IPS DF 4.7 (cell line): ENCODE measurements at regions not wholly inside any gene's neighbourhood (a gene's known extent, or its start where the extent isn't known, plus 50 kb on each side); places are given as distances from the start of the nearest gene placed in this dataset.

Experiments
- DNase-seq: peaks from one replicate; pipeline ENCODE4 v3.0.0-alpha.2; 2013; ENCODE audit warnings: low spot score; ENCODE audit errors: extremely low read depth

DNA sequence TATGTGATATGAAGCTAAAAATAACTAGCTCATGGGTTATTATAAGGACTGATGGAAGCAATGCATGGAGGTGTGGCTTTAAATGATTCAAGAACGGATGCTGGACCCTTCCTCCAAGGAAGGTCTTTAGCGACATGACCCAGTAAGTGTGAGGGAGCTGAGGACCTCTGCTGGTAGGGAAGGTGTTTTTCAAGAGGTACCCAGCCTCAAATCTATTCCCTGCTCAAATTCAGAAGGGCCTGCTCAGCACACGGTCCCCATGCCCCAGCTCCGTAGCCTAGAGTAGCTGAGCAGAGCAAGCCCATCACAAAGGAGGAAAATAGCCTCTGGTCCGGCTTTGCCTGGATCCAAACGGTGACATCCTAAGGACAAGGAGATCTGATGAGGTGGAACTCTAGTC is 266.2 kb upstream of the IGF1R start:
- peak; percentile 36 for DNase-seq

DNA sequence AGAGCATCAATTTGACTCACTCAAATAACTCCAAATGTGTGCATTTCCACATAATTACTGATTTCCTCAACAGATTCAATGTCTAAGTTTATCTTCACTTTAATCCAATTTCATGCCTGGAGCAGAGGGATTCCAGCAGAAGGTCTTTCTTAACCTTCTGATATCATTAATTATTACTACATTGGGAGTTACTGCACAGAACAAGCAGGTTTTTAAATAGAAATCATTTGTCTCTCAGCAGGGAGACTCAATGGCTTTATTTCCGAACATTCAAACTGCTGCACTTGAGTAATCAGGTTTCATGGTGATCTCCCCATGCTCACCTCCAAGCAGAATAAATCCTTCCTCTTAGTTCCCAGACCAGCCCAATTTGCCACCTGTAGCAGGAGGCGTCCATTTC is 264.8 kb upstream of the IGF1R start:
- DNase-seq: no peak

DNA sequence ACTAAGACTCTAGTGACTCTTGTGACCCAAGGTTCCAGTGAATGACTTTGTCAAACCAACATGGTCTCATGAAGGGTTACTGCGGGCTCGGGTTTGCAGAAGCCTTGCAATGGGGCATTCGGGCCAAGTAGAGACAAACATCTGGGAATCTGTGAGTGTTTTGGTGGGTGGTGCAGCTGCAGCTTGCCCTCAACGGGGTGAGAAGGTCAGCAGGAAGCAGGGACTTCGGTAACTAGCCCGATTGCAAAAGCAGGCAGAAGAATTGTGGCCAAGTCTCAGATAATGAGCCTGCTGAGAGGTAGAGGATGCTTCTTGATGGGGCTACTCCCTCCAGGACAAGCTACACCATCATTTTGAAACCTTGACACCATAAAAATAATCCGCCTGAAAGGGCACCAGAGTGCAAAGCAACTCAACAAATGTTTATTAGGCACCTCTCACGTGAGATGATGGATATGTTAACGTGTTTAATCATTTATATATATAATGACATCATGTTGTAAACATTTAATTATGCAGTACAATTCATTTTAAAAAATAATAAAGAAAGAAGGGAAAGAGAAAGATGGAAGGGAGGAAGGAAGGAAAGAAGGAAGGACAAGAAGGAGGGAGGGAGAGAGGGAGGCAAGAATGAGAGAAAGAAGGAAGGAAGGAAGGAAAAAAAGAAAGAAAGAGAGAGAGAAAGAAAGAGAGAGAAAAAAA is 263.9 kb upstream of the IGF1R start:
- no peak for DNase-seq

DNA sequence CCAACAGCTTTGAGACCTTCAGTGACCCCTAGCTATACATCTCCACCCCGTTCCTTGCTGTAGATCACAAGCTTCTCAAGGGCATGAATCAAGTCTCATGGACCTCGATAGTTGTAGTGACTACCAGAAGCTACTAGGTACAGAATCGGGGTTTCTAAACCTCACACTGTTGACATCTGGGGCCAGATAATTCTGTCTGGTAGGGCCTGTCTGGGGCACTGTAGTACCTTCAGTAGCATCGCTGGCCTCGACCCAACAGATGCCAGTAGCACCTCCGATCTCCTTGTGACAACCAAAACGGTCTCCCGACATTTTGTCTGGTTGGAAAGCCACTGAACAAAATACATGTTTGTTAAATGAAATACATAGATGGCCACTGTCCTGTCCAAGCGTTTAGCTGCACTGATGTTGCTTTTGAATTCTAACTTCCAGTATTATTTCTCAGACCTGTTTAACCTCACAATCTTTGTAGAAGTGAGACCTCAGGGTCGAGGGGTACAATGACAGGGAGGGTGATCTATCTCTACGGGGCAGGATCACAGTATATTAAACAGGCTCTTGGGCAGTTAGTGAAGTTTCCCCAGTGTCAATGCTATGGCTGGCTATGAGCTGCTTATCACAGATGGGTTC is 262.5 kb upstream of the IGF1R start:
- DNase-seq: no peak

DNA sequence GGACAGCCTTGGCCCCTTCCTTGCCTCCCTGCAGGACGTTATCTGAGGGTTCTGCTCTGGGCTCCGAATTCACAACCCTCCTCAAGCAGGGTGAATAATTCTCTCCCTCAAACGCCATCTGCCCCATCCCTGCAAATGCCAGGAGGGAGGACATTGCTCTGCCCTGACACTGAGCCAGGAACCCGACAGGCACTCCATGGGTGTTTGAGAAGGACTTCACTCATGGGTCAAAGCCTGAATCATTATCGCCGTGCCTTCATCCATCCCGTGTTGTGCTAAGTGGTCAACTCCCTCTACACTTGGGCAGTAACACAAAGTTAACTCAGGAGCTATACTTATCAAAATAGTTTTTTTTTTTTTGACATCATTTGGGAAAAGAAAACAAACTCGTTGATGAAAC is 261.8 kb upstream of the IGF1R start:
- no peak for DNase-seq

DNA sequence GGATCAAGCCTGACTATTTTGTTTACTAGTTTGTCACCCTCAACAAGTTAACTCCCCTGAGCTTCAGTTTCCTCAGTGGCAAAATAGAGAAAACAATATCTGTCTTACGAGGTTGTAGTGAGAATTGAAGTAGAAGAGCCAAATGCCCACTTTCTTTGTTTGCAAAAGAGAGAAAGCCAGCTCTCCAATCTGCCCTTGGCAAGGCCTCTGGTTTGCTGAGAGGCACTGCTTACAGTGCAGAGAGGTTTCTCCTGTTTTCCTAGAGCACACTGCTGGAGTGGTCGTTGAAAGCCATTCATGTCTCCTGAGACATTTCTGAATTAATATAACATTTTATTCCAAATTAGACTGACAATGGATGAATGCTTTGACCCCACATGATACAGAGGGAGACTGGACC is 260.5 kb upstream of the IGF1R start:
- no peak for DNase-seq

DNA sequence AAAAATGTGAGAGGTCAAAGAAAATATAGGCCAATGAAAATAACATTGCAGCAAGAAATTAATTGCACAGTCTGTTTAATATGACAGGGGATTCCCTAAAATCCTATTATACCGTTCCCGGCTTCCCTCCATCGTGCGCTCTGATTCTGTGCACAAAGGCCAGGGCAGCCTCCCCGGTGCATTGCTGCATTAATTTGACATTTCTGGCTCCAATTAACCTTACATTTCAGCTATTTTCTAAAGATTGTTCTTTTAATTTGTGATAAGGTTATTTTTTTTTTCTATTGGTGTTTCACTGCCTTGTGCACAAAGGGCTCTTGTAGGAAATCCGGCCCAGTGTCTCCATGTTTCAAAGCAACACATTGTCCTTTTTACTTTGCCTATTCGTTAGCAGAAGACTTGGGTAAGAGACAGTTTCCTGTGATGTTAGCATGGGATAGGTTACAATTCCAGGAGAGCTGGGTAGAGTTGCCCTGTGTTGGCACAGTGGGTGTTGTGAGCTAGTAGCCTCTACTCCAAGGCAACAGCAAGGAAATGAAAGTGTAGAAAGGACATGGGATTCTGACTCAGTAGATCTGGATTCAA is 257.3 kb upstream of the IGF1R start:
- DNase-seq: no peak

DNA sequence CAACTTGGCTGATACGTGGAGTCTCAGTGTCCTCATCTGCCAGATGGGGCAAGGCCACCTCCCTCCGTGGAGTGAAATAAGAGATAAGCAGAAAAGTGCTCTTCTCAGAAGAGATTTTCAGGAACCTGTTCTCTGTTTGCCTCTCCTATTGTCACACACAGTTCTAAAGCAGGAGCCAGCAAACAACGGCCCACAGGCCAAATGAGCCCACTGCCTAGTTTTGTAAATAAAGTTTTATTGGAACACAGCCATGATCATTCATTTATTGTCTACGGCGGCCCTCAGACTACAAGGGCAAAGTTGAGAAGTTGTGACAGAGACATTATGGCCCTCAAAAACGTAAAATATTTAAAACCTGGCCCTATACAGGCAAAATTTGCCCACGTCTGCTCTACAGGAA is 256.8 kb upstream of the IGF1R start:
- DNase-seq: no peak

DNA sequence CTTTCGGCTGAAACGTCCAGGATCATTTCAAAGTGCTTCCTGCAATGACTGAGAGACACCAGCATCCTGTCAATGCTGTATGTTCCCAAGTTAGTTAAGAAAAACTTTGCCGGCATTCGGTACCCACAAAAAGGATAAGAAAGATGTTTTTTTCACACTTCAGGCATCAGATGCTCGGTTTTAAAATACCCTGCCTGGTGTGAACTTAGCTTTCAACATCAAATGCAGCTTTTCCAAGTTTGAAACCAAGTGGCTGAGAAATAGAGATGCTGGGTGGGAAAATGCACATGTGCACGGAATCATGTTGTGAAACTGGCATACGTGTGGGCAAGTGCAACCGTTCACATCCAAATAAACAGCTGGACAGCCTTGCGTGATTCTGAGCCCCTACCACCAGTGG is 254.9 kb upstream of the IGF1R start:
- DNase-seq: no peak

DNA sequence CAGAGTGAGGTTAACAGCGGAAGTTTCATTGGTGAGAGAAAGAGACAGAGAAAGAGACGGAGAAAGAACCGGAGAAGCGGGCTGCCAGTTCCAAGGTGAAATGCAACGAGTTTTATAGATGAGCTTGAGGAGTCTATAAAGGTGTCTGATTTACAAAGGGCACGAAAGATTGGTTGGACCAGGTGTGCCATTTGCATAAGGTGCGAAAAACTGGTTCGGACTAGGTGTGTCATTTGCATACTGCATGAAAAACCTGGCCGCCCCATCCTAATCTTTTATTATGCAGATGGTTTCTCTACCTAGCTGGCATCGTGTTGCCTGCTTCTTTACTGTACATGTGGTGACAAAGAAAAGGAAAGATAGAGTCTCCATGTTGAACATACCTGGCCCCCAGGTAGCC is 253.8 kb upstream of the IGF1R start:
- no peak for DNase-seq

DNA sequence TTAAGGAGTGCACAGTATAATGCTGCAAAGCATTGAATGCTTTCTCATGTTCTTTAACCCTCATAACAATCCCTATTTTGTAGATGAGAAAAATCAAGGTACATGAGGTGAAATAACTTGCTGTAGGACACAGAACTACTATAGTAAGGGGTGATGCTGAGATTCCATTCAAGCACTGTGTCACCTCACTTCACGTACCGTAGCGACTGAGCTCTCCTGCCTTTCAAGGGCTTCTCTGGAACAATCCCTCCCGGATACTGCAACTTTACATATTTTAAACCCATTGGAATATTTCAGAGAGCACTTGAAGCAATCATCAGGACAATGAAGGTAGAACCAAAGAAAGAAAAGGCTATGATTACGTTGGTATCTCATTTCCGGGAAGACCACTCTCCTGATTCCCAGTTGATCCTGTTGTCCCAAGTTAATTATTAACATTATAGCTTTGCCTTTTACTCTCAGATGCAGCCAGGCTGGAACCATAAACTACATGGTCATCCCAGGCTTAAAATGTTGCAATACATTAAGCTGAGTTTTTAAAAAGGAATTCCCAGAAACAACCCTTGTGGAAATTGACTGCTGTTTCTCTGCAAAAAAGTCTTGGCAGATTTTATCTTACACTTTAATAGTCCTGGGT is 252.2 kb upstream of the IGF1R start:
- no peak for DNase-seq

DNA sequence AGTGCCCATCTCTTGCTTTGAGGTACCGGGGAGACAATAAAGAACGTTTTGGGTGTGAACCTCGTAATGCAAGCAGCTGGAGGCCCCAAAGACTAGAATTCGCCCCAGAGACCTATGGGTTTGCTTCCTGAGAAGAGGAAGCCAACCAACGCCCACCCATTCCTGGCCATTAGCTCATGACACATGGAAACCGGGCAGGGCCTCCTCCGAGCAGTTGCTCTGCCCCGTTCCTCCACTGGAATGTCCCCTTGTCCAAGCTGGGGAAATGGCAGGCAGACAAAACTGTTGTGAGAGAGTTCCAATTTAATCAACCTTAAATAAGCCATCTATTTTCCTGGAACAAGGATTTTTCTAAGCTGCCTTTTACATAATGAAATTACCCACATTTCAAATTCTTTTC is 250.9 kb upstream of the IGF1R start:
- no peak for DNase-seq

DNA sequence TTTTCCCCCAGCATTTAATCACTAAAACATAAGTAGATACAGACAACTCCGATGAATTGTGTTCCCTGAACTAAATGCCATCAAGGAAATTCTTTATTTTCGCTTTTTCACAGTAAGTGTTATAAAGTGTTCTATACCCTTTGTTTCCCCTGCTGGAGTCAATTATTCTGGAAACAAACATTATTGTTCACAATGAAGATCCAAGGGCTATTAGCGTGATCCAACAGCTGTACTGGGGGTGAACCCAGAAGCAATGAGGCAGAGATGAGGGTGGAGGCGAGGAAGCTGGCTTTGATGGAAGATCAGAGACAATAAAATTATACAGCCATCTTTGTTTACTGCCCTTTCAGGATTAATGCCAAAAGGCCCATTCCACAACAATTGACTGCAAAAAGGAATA is 250.3 kb upstream of the IGF1R start:
- DNase-seq: no peak

DNA sequence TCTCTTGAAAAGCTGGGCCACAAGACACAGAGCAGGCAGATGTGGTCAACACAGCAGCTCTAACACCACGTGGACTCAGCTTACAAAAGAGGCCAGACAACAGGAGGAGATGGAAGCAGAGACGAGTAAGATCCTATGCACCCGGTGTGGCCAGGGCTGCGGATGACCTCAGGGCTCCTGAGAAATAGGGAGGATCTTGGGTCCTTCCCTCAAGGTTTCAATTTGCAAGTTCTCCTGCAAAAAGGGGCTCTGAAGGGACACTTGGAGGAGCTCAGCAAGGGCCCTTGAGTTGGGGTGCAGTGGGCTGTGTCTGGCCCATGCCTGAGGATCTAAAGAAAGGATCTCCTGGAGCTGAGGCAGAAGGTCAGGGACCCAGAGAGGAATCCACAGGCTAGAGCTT is 249.5 kb upstream of the IGF1R start:
- no peak for DNase-seq

DNA sequence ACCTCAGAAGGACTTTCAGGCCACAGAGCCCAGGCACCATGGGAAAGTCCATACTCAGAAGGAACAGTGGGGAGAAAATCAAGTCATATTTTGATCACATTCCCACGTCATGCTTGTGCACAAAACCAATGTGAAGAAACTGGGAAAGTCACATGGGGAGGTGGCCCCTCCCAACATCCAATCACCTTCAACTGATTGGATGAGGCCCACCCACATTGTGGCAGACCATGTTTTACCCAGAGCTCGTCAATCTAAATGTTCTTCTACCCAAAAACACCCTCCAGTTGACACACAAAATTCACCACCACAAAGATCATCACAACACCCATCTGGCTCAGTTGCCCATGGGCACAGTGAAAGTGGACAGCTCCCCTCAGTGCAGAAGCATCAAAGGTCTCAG is 248.2 kb upstream of the IGF1R start:
- DNase-seq: no peak

DNA sequence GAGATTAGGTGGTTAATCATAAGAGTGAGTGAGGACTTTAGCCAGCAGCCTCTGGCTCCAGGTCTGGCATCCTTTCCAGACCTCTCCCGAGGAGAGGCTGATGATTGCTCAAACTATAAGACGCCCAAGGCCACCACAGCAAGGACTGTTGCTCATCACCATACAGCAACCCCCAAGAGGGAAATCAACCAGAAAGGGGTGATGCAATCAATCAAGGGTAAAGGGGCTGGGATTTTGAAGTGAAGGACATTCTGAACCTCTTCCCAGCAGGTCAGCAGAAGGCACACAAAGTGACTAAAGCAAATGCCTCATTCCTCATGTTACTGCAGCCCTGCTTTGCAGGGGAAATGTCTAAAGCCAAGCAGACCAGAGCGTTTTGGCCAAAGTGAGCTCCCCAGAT is 247.3 kb upstream of the IGF1R start:
- no peak for DNase-seq

DNA sequence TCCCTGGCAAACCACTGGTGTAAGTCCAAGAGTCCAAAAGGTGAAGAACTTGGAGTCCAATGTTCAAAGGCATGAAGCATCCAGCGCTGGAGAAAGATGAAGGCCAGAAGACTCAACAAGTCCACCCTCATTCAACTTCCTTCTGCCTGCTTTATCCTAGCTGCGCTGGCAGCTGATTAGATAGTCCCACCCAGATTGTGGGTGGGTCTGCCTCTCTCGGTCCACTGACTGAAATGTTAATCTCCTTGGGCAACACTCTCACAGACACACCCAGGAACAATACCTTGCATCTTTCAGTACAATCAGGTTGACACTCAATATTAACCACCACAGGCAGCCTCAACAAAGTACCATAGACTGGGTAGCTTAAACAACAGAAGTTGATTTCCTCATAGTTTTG is 245.9 kb upstream of the IGF1R start:
- DNase-seq: no peak

DNA sequence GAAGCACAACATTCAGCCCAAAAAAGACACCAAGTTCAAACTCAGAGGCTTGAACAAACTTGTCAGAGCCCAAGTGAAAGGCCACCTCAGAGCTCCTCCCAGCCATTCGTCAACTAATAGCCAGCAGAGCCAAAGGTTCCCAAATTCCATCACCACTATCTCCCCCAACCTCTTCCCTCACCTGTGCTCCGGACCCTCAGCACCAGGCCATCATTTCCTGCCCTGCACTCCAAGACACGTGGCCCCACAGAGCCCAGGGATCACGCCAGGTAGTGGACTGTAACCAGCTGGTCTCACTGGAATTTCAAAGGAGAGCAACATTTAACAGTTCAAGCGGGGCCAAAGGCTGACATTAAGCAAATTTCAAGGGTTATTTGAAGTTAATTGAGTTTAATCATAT is 245.2 kb upstream of the IGF1R start:
- DNase-seq: no peak

DNA sequence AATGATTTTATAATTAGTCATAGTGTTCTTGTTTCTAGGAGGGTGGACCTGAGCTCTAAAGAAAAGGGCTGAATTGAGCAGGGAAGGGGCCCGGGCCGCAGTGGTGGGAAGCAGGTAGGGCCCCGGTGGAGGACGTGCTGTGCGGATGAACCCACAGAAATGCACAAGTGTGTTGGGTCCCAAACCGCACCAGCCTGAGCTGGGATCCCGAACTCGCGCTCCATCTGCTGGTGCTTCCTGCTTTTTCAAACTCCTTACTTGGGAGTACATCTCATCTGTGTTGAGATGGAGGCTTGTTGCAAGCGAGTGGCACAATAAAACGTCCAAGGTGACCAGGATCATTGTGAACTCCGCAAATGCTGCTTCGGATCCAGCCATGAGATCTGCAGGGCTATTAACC is 244.8 kb upstream of the IGF1R start:
- no peak for DNase-seq

DNA sequence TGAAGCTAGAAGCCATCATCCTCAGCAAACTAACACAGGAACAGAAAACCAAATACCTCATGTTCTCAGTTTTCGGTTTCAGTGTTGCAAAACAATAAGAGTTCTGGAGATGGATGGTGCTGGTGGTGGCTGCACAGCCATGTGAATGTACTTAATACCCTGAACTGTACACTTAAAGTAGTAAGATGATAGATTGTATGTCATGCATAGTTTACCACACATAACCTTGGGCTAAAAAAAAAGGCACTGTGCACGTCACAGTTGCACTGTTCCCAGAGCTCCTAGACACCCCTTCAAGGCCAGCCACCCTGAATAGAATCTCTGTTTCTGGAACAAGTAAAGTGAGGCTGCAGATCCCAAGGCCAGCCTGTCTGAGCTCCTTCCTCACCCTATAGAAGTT is 243.3 kb upstream of the IGF1R start:
- no peak for DNase-seq

DNA sequence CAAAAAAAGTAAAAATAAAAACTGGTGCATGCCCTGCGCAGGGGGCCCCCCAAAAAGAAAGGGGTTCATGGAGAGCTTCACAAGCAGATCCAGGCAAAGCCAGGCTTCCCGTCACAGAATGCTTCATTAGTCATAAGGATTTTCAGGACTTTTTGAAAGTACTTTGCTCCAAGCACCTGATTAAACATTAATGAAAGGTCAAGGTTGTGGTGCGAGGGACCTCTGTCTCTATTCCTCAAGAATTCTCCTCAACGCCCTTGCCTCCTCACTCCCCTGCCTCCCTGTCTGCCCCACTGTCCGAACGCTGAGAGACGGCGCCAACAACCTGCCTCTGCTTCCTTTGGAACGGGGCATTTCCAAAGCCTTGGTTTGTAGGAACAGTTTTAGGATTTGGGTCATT is 240.1 kb upstream of the IGF1R start:
- no peak for DNase-seq

DNA sequence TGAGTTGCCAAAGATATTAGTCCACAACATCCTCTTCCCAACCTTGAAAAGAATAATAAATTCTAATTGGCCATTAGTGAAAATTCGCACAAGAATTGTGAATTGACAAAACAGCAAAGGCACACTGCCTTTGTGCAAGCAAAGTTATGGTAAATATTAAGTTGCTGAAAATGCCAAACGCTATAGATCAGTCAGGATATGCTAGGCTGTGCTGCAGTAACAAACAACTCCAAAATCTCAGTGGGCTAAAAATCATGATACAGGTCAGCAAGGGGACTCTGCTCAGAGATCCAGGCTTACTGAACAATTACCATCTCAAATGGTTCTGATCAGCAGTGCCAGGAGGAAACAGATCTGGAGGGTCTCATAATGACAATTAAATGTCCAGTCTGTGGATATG is 238.0 kb upstream of the IGF1R start:
- DNase-seq: no peak

DNA sequence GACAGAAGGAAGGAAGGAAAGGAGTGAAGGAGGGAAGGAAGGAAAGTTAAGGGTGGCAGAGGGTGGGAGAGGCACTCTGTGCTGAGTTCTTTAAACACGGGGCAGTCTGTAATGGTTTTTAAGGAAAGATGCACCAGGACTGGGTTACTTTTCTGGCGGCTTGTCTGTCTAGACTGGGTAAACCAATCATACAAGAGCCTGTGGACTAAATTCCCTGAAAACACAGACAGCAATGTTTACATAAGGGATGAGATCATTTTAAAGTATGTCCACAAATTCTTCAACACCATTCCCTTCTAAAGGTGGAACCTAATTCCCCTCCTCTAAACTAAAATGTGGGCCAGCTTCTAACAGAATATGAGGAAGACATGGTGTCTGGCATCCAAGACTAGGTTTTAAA is 235.5 kb upstream of the IGF1R start:
- no peak for DNase-seq
